Activated naive CD4-positive, alpha-beta T cell treated with anti-CD3 and anti-CD28 coated beads, Interleukin-2, amount 10 ng/mL, durations not matched to agents 7 days and 5 days (primary cell): ENCODE measurements at regions not wholly inside any gene's neighbourhood (a gene's known extent, or its start where the extent isn't known, plus 50 kb on each side); places are given as distances from the start of the nearest gene placed in this dataset.

Experiments used
- CTCF ChIA-PET: fragments of 350-600 bp; sonication (Branson Sonifier 250); formaldehyde crosslinking; loops from one replicate; lab custom pipeline; 2021; ENCODE audit warnings: antibody characterized with exemption; lab: Charles Lee
- DNase-seq: peaks from one replicate; pipeline ENCODE4 v3.0.0-alpha.2; 2020
- H3K27ac Mint-ChIP-seq: one replicate; pipeline ENCODE4 v1.8.0; 2021; ENCODE audit warnings: mild to moderate bottlenecking, moderate library complexity, mixed read lengths
- H3K27me3 Mint-ChIP-seq: one replicate; pipeline ENCODE4 v1.8.0; 2021; ENCODE audit warnings: mild to moderate bottlenecking, mixed read lengths
- H3K36me3 Mint-ChIP-seq: one replicate; pipeline ENCODE4 v1.8.0; 2021; ENCODE audit warnings: mixed read lengths
- H3K4me1 Mint-ChIP-seq: one replicate; pipeline ENCODE4 v1.8.0; 2021; ENCODE audit warnings: mixed read lengths
- H3K4me3 Mint-ChIP-seq: one replicate; pipeline ENCODE4 v1.8.0; 2021; ENCODE audit warnings: mild to moderate bottlenecking, moderate library complexity, mixed read lengths
- H3K9me3 Mint-ChIP-seq: one replicate; pipeline ENCODE4 v1.8.0; 2021; ENCODE audit warnings: mixed read lengths

DNA sequence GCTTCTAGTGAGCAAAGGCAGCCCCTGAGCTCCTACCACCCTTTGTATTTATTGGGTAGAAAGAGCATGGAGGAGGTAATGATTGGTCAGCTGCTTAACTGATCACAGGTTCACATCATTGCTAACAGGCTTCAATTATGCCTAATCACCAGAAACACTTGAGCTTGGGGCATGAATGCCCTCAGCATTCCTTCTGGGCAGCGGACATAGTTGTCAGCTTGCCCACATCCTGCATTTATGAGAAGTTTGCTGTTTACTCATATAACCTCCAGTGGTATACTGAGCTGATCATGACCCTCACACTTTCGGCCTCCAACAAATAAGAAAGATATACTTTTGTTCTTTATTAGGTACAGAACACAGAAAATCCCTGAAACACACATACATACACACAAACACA is 140.3 kb upstream of the ODAD2 start:
- peaks cover 21% of the 10 kb centered on the region for H3K9me3 Mint-ChIP-seq
- CTCF ChIA-PET, result no interaction called here
- H3K4me1 Mint-ChIP-seq, result no peaks in the 10 kb centered on the region
- no peak overlapping the region for H3K27ac Mint-ChIP-seq
- DNase-seq, result no peak
- peaks cover 18% of the 10 kb centered on the region for H3K36me3 Mint-ChIP-seq
- H3K4me3 Mint-ChIP-seq, result no peak overlapping the region
- H3K27me3 Mint-ChIP-seq, result no peaks in the 10 kb centered on the region

DNA sequence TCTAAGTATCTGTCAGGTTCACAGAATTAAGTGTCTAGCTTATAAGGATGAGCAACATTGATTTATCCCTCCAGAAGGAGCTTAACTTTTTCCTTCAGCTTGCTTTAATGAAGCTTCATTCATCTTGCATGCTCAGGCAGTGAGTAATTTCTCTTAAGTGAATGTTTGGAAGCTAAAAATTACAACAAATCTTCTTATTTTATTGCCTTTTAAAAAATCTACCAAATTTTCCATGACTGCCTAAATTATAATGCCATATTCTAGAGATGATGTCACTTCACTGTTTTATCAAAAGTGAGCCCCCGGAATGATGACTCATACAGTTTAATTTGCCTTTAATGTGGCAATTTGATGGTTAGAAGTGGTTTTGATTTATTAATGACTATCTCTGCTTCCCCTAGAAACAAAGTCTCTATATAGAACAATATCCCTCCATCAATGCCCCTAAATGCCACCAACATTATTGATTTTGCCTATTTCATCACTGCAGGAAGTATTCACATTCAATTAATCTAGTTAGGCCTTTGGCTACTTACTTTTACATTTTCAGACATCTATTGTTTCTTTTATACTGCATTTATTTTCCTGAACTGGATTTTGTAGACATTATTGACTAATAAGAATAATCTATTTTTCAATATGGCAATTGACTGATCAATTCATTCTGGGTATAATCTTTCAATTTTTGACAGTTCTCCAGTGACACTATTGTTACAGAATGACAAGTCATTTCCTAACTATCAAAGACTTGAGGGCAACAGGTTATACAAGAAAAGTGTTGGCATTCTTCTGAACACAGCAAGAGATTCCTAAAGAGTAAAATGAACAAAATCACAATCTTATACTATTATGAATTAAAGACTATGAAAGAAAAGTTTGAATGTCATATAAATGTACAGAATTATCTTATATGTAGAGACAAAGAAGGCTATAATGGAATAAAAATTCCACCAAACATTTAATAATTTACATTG is 139.3 kb upstream of the ODAD2 start:
- peaks cover 18% of the 10 kb centered on the region for H3K36me3 Mint-ChIP-seq
- no peaks in the 10 kb centered on the region for H3K4me1 Mint-ChIP-seq
- H3K4me3 Mint-ChIP-seq, result no peak overlapping the region
- no peak overlapping the region for H3K27ac Mint-ChIP-seq
- no peak for DNase-seq
- CTCF ChIA-PET, result no interaction called here
- H3K27me3 Mint-ChIP-seq, result no peaks in the 10 kb centered on the region
- H3K9me3 Mint-ChIP-seq, result peaks cover 25% of the 10 kb centered on the region

DNA sequence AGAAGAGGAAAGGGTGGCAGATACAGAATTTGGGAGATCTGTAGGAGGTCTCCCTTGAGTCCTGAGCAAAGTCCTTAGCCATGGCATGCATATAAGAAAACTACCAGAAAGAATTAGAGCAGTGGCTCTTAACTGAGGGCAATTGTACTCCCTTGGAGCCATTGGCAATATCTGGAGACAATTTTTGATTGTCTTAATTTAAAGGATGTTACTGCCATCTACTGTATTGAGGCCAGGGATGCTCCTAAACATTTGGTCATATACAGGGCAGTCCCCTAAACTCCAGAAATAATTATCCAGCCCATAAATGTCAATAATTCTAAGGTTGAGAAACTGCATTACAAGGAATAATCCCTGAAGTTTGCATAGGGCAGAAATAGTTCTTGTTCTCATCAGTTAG is 136.4 kb upstream of the ODAD2 start:
- no peak overlapping the region for H3K4me3 Mint-ChIP-seq
- H3K9me3 Mint-ChIP-seq, result peaks cover 26% of the 10 kb centered on the region
- CTCF ChIA-PET, result no interaction called here
- H3K4me1 Mint-ChIP-seq, result no peaks in the 10 kb centered on the region
- H3K27me3 Mint-ChIP-seq, result no peaks in the 10 kb centered on the region
- no peak overlapping the region for H3K27ac Mint-ChIP-seq
- no peak for DNase-seq
- H3K36me3 Mint-ChIP-seq, result peaks cover 18% of the 10 kb centered on the region

DNA sequence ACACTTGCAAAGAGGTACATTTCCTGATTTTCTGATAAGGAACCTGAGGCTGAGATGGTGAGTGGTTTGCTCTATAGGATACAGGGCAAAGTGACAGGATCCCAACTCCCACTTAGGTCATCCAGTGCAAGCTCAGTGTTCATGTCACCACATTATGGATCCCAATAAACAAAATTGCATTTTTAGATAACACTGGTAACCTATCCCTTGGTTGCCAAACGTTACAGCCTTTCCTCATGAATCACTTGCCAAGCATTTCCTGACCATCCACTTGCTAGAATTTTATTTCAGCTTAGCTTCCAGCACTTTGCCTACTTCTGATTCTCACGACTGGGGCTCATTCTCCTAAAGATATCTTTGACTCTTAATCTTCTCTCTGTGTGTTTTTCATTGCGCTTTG is 131.4 kb upstream of the ODAD2 start:
- DNase-seq, result no peak
- Mint-ChIP-seq H3K27ac (no peak overlapping the region), H3K4me3 (no peak overlapping the region), H3K4me1 (no peaks in the 10 kb centered on the region), H3K36me3 (peaks cover 14% of the 10 kb centered on the region), H3K9me3 (peaks cover 10% of the 10 kb centered on the region), H3K27me3 (no peaks in the 10 kb centered on the region)
- CTCF ChIA-PET, result no interaction called here

DNA sequence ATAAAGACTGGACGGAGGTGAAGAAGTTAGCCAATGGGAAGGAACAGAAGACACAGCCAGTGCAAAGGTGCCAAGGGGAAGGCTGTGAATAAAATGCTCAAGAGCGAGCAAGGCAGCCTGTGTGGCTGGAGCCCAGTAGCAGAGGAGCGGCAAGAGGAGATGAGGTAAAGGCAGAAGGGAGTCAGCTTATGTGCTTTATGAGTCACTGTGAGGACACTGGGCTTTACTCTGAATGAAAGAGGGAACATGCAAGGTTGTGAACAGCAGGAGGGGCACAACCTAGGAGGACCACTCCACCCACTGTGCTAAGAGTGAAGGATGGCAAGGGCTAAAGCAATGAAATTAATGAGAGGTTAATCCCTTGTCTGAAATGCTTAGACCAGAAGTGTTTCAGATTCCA is 129.0 kb upstream of the ODAD2 start:
- H3K4me3 Mint-ChIP-seq, result no peak overlapping the region
- CTCF ChIA-PET, result no interaction called here
- no peak overlapping the region for H3K27ac Mint-ChIP-seq
- H3K36me3 Mint-ChIP-seq, result peaks cover 19% of the 10 kb centered on the region
- H3K4me1 Mint-ChIP-seq, result no peaks in the 10 kb centered on the region
- DNase-seq, result no peak
- H3K9me3 Mint-ChIP-seq, result no peaks in the 10 kb centered on the region
- H3K27me3 Mint-ChIP-seq, result no peaks in the 10 kb centered on the region

DNA sequence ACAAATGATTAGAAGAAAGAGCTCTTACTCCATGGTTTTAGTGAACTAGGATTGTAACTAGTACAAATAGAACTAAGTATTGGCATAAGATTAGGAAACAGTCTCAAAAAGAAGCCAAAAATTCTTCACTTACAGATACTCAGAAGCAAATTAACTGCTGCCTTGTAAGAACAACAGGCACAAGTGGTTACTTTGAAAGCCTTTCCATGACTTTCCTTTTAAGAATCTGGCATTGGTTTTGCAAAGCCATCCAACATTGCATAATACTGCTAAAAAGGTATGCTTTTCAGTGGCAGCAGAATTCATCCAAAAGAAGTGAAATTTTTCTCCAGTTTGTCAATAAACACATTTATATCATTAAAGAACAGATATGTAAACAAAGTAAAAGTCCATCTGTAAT is 126.8 kb upstream of the ODAD2 start:
- CTCF ChIA-PET, result no interaction called here
- Mint-ChIP-seq H3K4me3 (no peak overlapping the region), H3K27ac (no peak overlapping the region), H3K4me1 (no peaks in the 10 kb centered on the region), H3K36me3 (peaks cover 22% of the 10 kb centered on the region), H3K27me3 (no peaks in the 10 kb centered on the region), H3K9me3 (no peaks in the 10 kb centered on the region)
- DNase-seq, result no peak

DNA sequence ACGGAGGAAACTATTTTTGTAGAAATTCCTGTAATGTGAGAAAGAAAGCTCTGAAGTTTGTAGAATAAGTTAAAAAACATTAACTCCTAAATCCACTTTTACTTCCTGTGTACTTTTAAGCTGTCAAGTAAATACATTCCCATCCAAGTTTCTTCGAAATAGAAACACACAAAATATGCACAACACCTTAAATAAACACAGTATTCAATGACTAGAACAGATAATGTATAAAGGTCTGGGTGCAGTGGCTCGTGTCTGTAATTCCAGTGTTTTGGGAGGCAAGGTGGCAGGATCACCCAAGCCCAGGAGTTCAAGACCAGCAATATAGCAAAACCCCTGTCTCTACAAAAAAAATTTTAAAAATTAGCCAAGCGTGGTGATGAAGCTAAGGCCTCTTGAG is 121.9 kb upstream of the ODAD2 start:
- peak overlapping the region; percentile 28 for H3K27ac Mint-ChIP-seq
- no peaks in the 10 kb centered on the region for H3K27me3 Mint-ChIP-seq
- CTCF ChIA-PET, result no interaction called here
- peaks cover 33% of the 10 kb centered on the region for H3K36me3 Mint-ChIP-seq
- H3K9me3 Mint-ChIP-seq, result no peaks in the 10 kb centered on the region
- no peak overlapping the region for H3K4me3 Mint-ChIP-seq
- peaks cover 19% of the 10 kb centered on the region for H3K4me1 Mint-ChIP-seq
- DNase-seq, result no peak

DNA sequence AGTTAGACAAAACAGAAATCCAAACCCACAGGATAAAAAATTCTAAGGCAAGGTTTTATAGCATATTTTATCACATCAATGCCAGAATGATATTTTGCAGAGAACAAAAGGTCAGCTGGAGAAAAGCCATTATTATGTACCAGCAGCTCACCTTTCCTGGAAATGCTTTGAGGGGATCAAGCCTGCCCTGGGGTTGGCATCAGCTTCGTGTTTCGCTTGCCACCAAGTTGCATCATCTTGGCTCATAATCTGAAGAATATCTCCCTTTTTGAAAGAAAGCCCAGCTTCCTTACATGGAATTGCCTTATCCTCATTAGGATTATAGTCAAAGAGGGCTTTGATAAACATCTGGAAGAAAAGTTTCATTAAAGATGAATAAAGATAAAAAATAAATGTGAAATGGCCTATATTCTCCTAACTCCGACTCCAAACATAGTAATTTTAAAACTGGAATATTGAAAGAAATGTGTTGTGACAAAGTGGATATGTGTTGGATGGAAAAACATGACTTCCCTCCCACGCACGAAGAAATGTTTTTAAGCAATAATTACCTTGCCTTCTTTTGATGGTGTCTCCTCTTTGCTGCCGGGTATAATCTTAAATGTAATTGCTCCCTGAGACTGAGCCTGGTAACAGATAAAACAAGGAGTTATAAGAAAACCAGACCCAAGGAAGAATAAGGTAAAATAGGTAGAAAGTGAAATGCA is 121.3 kb upstream of the ODAD2 start:
- Mint-ChIP-seq H3K27ac (no peak overlapping the region), H3K4me1 (peaks cover 19% of the 10 kb centered on the region), H3K4me3 (no peak overlapping the region), H3K36me3 (peaks cover 33% of the 10 kb centered on the region), H3K9me3 (no peaks in the 10 kb centered on the region), H3K27me3 (no peaks in the 10 kb centered on the region)
- CTCF ChIA-PET, result no interaction called here
- DNase-seq, result no peak

DNA sequence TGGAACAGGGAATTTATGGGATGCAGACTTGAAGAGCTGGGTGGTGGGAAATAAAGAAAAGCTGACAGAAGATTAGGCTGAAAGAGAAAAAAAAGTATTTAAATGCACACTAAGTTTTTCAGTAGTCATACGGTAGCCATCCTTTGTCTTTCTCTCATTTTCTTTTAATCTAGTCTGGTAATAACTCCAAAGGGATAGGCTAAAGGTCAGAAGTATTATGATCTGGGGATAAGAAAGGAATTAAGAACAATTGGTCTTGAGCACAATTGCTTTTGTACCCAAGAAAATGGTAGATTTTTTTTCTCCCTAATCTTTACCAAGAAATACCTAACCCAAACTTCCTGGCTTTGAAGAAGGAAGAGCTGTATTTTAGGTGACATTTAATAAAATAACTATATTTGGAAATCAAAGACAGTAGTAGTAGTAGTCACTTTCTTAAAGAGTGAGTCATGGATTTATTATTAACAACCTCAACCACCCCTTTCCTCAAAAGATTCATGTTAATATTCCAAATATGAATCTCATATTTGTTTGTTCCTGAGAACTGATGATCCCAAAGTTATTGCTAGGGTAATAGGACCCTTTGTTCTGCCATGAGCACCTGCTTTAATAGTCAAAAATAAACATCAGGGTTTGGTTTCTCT is 120.2 kb upstream of the ODAD2 start:
- Mint-ChIP-seq H3K27me3 (no peaks in the 10 kb centered on the region), H3K9me3 (no peaks in the 10 kb centered on the region), H3K4me1 (peaks cover 19% of the 10 kb centered on the region), H3K36me3 (peaks cover 30% of the 10 kb centered on the region), H3K4me3 (no peak overlapping the region), H3K27ac (no peak overlapping the region)
- CTCF ChIA-PET, result no interaction called here
- no peak for DNase-seq

DNA sequence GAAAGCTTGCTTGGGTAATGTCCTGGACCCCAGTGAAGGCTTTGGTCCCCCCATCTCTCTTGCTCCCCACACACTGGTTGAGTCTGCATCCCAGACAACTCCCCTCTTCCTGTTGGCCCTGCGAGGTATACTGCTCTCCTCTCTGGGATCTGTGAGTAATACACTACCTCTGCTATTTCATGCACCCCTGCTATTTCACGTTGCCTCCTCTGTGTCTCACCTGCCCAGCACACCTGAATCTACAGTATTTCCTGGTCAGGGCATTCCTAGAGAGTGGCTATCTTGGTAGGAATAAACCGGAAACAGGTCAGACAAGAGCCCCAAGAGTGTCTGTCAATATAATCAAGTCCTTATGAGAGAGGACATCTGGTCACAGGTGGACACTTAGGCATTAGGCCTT is 114.3 kb upstream of the ODAD2 start:
- no peaks in the 10 kb centered on the region for H3K4me1 Mint-ChIP-seq
- no peak for DNase-seq
- CTCF ChIA-PET, result no interaction called here
- H3K4me3 Mint-ChIP-seq, result no peak overlapping the region
- no peaks in the 10 kb centered on the region for H3K9me3 Mint-ChIP-seq
- no peaks in the 10 kb centered on the region for H3K36me3 Mint-ChIP-seq
- no peak overlapping the region for H3K27ac Mint-ChIP-seq
- H3K27me3 Mint-ChIP-seq, result no peaks in the 10 kb centered on the region

DNA sequence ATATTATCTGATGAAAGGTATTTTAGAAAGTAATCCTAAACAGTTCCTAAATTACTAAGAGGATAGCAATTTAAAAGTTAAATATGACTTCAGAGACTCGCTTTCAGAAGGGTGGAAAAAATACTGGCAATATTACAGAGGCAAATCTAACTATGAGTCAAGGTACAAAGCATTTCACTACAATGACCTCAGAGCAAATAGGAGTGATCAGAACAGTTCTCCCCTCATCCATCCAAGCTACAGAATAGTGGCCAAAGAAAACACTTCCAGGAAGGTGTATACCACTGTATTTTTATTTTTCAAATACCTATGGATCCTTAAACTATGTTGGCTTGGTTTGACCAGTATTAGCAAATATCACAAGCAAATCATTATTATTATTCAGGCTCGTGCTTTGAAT is 112.8 kb upstream of the ODAD2 start:
- no peaks in the 10 kb centered on the region for H3K27me3 Mint-ChIP-seq
- H3K27ac Mint-ChIP-seq, result no peak overlapping the region
- H3K4me1 Mint-ChIP-seq, result no peaks in the 10 kb centered on the region
- no peaks in the 10 kb centered on the region for H3K36me3 Mint-ChIP-seq
- no peak for DNase-seq
- H3K4me3 Mint-ChIP-seq, result no peak overlapping the region
- CTCF ChIA-PET, result no interaction called here
- no peaks in the 10 kb centered on the region for H3K9me3 Mint-ChIP-seq

DNA sequence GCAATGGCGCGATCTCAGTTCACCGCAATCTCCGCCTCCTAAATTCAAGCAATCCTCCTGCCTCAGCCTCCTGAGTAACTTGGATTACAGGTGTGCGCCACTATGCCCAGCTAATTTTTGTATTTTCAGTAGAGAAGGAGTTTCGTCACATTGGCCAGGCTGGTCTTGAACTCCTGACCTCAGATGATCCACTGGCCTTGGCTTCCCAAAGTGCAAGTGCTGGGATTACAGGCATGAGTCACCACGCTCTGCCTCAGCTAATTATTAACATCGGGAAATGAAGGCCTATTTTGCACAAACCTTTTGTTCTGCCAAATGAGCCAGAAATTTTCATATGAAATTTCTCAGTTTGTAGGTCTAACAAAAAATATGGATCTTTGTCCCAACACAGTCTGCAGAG is 106.7 kb upstream of the ODAD2 start:
- Mint-ChIP-seq H3K27ac (no peak overlapping the region), H3K36me3 (no peaks in the 10 kb centered on the region), H3K4me1 (no peaks in the 10 kb centered on the region), H3K4me3 (no peak overlapping the region), H3K27me3 (no peaks in the 10 kb centered on the region), H3K9me3 (no peaks in the 10 kb centered on the region)
- DNase-seq, result no peak
- CTCF ChIA-PET, result no interaction called here

DNA sequence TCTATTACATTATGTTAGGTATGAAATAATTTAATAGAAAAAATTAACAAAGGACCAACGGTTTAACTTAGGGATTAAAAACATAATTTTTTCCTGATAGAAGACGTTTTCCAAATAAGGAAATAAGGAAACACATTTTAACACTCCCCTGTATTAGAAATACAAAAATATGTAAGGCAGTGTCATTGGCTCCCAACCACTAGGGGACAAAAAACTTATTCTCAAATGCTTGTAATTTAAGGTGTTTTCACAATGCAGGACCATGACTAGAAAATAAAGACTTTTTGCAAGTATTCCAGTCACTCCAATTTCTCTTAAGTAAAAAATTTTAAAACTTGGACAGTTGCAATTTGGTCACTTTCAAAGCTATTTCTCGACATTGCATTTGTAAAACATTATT is 98.8 kb upstream of the ODAD2 start:
- H3K4me1 Mint-ChIP-seq, result no peaks in the 10 kb centered on the region
- CTCF ChIA-PET, result no interaction called here
- no peak for DNase-seq
- H3K27ac Mint-ChIP-seq, result no peak overlapping the region
- H3K36me3 Mint-ChIP-seq, result no peaks in the 10 kb centered on the region
- no peaks in the 10 kb centered on the region for H3K27me3 Mint-ChIP-seq
- no peaks in the 10 kb centered on the region for H3K9me3 Mint-ChIP-seq
- H3K4me3 Mint-ChIP-seq, result no peak overlapping the region

DNA sequence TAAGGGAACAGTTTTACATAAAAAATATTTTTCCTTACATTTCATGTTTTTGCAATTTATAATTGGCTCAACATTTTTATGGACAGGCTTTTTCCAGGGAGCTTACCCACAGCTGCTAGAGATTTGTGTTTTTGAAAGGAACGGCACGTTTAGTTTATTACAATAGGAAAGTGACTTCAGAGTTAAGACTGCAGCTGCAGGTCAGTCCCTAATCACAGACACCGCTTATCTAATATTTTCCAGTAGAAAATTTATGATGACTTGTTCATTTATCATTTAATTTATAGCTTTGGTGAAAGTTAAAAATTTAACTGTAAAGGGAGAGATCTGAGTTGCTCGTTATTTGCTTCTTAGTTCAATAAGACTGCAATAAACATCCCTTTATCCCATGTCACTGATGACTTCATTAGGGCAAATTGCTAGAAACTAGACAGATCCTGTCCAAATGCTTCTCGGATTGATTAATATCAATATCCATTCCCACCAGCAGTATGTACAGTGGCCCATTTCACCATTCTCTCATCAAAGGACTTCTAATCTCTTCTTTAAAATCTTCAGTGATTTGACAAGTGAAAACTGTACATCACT is 97.0 kb upstream of the ODAD2 start:
- CTCF ChIA-PET, result interaction anchor here (0.6 kb wide), 1 partner anchor 94 kb away, joined by 3 read pairs; no protein-coding TSS in a partner anchor
- Mint-ChIP-seq H3K36me3 (no peaks in the 10 kb centered on the region), H3K9me3 (no peaks in the 10 kb centered on the region), H3K4me1 (no peaks in the 10 kb centered on the region), H3K27me3 (no peaks in the 10 kb centered on the region), H3K4me3 (no peak overlapping the region), H3K27ac (no peak overlapping the region)
- no peak for DNase-seq
